Mammary epithelial cell (primary cell): ENCODE measurements at regions not wholly inside any gene's neighbourhood (a gene's known extent, or its start where the extent isn't known, plus 50 kb on each side); places are given as distances from the start of the nearest gene placed in this dataset.

Experiments used
- EZH2 ChIP-seq: IDR thresholded peaks from 2 replicates; pipeline ENCODE4 v1.6.1; 2012; ENCODE audit warnings: low read length, inconsistent platforms, borderline replicate concordance
- TF ChIP-seq, protein P1 (sequence below), 2 donors: IDR thresholded peaks in 1 of 2; conservative IDR thresholded peaks in 1 of 2; 2 replicates each; pipeline ENCODE4 v1.5.1; 2011 to 2012; ENCODE audit warnings: inconsistent platforms in 2 of 2, low read length in 2 of 2, mild to moderate bottlenecking in 2 of 2, control low read depth in 1 of 2, low read depth in 1 of 2; ENCODE audit not compliant: insufficient read depth in 1 of 2; ENCODE audit errors: extremely low read depth in 1 of 2

DNA sequence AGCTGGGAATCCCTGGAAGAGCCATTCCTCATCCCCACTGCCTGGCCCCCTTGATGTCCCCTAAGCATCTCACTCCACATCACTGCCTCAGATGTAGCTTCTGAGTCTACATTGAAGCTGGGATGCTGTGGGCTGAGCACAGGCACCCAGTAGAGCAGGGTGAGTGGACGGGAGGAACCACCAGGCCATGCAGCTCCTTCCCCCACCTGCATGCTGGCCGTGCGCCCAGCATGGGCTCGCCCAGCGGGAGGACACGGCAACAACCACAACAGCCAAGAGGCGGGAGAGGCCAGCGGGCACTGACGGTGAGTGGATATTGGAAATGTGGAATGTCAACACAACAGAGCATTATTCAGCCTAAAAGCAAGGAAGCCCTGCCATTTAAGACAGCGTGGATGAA, 310.9 kb downstream of the ADGRD1 start:
- TF ChIP-seq, protein P1, sequence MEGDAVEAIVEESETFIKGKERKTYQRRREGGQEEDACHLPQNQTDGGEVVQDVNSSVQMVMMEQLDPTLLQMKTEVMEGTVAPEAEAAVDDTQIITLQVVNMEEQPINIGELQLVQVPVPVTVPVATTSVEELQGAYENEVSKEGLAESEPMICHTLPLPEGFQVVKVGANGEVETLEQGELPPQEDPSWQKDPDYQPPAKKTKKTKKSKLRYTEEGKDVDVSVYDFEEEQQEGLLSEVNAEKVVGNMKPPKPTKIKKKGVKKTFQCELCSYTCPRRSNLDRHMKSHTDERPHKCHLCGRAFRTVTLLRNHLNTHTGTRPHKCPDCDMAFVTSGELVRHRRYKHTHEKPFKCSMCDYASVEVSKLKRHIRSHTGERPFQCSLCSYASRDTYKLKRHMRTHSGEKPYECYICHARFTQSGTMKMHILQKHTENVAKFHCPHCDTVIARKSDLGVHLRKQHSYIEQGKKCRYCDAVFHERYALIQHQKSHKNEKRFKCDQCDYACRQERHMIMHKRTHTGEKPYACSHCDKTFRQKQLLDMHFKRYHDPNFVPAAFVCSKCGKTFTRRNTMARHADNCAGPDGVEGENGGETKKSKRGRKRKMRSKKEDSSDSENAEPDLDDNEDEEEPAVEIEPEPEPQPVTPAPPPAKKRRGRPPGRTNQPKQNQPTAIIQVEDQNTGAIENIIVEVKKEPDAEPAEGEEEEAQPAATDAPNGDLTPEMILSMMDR (conservative IDR thresholded peaks at IDR 0.05 in 1 of 2, IDR thresholded peaks at IDR 0.05 in 1 of 2; ENCODE audit: extremely low read depth in 1 of 2, insufficient read depth in 1 of 2, low read depth in 1 of 2, low read length in 2 of 2) = no peak
- TF ChIP-seq EZH2 = no peak
